Activated T-cell treated with anti-CD3 and anti-CD28 coated beads for 4 hours (primary cell): ENCODE measurements at regions not wholly inside any gene's neighbourhood (a gene's known extent, or its start where the extent isn't known, plus 50 kb on each side); places are given as distances from the start of the nearest gene placed in this dataset.

ENCODE experiments used
- DNase-seq: peaks from one replicate; pipeline ENCODE4 v3.0.0-alpha.2; 2020

- no peak for DNase-seq
These were observed 868.0 kb downstream of the USP25 start for GRCh38 chr21:16597753-16598152.

DNA sequence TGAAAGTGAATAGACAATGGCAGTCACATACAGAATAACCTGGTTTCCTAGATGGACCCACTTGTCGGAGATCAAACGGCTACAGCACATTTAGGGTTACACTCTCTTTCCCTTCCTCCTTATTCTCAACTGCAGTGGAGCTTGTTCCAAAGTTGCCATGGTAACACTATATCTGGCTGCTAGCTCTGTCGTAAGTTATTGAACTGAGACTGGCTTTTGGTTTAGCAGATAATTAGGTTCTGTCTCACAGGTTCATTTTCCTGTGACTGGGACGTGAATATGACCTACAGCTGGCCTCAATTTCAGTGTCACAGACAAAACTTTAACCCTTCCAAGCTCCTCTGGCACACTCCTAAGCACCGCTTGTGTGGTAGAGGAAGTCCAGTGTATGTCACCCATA lies 875.8 kb downstream of the USP25 start:
- DNase-seq: no peak

- DNase-seq: no peak
These were observed 876.5 kb downstream of the USP25 start for GRCh38 chr21:16606271-16606670.

GRCh38 chr21:16608209-16608830 lies 878.5 kb downstream of the USP25 start:
- DNase-seq: no peak

DNA sequence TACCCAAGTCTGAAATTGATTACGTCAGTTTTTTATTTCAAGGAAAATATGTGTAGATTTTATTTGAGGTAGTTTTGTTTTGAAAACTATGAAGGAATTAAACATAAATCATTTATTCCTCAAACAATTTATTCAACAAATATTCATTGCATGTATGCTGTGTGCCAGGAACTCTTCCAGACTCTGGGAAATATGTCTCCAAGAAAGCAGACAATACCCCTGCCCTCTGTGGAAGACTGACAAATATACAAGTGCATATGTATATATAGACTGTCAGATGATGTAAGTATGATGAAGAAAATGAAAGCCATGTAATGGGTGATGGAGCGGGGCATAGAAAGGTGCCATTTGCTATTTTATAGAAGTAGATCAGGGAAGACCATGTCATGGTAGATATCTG lies 889.5 kb downstream of the USP25 start:
- DNase-seq: no peak

DNA sequence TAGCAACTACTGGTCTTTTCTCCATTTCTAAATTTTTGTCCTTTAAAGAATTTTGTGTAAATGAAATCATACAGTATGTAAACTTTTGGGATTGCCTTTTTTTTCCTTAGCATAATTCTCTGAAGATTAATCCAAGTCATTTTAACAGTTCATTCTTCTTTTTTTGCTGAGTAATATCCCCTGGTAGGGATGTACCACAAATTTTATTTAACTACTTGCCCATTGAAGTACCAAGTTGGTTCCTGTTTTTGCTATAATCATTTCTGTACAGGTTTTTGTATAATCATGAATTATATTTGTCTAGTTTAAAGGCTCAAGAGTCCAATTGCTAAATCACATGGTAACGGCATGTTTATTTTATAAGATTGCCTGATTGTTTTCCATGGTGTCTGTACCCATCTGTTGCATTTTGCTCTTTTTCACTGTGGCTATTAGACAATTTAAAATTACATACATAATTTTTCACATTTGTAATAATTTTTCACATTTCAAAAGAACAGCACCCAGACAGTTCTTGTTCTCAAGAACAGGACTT lies 891.1 kb downstream of the USP25 start:
- DNase-seq: no peak

DNA sequence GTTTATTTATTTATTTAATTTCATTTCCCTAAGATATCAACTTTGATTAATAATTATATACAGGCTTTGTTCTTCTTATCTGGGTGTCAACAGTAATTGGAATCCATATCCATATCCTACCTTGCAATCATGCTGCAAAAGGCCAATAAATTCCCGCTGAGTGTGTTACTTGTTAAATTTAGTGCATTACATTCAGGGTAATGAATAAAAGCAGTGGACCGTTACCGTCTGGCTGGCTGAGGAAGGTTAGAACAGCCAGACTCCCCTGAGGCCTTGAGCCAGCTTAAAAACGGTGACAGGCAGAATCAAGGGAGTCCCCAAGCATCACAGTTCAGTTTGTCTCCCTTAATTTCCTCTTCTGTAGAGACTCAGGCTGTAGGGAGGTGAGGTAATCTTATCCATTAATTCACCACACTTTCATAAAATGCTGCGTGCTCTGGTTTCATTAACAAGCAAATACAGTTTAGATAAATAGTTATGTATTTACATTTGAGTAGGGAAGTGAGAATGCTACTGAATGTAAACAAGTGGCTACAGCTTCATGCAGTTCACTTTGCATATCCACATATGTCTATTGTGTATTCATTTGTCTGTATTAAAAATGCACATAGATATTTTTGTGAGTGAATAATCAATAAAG lies 888.2 kb upstream of the CXADR start:
- DNase-seq: no peak

- DNase-seq: no peak
These were observed 887.4 kb upstream of the CXADR start for GRCh38 chr21:16625491-16625890.

GRCh38 chr21:16633831-16634459 lies 878.9 kb upstream of the CXADR start:
- DNase-seq: no peak

DNA sequence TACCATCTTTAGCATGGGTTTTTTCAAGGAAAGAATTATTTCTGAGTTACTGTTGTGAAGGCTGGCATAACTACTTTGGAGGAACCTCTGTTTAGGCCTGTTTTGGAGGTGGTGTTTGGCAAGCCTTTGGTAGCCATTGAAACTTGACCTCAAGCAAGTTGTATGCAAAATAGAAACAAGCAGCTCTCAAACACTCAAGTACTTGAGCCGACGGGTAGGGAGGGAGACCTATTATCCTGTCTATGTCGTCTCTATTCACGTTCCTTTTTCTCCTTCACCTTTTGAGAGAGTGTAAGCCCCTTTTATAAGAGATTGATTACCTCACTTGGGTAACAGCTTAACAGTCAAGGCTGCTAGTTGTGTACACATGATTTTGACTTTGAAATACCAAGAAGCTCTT lies 878.3 kb upstream of the CXADR start:
- DNase-seq: no peak

- DNase-seq: no peak
These were observed 872.4 kb upstream of the CXADR start for GRCh38 chr21:16640297-16641027.

DNA sequence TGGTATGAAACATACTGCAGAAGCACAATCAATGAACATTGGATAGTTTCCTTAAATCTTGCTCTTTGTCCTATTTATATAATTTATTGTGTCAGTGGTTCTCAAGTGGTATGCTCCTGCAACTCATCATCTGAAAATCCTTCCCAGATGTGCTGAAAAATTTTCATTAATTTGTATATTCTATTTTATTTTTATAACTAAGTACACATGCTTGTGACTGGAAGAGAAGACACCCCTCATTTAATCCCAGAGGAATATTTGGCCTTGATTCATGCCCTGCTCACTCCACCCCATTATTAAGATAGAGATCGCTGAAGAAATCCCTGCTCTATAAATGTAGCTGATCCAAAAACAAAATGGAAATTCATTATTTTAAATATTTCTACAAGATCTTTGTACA lies 870.5 kb upstream of the CXADR start:
- DNase-seq: no peak

DNA sequence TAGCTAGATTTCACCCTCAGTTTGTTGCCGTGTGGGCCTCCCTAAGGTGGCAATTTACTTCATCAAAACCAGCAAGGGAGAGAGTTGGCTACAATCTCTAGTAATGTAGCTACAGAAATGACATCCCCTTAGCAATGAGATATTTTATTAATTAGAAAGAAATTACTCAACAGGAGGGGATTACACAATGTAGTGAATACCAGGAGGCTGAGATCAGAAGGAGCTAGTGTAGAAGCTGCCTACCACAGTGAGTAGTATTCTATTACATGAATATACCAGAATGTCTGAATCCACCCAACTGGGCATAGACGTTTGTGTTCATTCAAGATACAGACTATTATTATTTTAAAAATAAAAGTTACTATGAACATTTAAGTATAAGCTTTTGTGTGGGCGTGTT lies 868.2 kb upstream of the CXADR start:
- no peak for DNase-seq

DNA sequence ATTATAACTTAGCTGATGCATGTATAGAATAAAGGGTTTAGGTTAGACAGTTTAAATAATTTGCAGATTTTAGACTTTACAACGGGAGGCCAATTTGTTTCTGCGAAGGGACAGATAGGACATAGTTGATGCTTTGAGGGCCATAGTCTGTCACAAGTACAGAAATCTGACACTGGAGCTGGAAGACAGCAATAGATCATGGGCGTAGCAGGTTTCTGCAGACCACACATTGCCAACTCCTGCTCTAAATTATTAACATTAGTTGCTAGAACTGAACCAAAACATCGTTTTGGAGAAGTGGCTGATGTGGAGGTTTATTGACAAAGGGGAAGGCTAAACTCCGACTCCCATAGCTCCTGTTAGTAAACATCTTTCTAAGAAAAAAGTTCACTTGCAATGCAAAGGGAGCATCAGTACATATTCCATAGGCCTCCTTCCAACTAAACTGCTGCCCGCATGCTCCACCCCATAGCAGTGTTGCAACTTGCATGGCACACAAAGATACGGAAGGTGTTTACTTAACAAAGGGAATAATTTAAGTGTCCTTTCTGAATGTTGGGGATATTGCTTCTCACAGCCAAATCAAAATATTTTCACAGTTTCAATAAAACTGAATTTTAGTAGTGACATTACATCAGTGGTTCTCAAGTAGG lies 862.0 kb upstream of the CXADR start:
- no peak for DNase-seq

- no peak for DNase-seq
These were observed 860.9 kb upstream of the CXADR start for GRCh38 chr21:16651956-16652355.

DNA sequence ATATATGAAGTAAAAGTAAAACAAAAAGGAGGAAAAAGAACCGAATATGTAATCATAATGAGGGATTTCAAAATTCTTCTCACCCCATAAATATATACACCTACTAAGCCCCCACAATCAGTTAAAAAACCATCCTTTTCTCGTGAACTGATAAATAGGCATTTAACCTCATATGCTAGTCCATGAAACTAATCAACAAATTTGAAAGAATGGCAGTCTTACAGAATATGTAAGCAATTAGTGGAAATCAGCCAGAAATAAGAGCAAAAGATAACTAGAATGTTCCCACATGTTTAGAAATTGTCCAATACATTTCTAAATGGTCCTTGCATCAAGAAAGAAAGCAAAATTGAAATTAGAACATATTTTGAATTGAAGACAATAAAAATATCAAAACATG lies 849.4 kb upstream of the CXADR start:
- DNase-seq: no peak

- DNase-seq: no peak
These were observed 845.4 kb upstream of the CXADR start for GRCh38 chr21:16667395-16667794.

GRCh38 chr21:16674949-16675348 lies 837.9 kb upstream of the CXADR start:
- no peak for DNase-seq

DNA sequence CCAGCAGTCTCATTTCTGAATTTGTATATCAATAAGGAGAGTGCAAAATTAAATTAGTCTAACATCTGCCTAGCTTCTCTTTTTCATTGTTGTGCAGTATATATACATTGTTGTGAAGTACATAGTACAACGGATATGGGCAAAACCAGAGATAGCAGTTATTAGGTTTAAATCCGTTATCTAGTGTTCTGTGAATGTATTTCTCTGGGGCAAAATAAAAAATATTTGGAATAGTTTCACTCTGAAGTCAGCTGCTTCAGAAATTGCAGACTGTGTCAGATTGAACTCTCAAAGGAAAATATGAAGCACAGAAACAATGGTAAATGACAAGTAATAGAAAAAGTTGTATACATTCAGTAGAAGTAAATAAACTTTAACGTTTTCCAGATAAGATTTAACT lies 836.5 kb upstream of the CXADR start:
- DNase-seq: no peak

GRCh38 chr21:16678429-16679160 lies 834.2 kb upstream of the CXADR start:
- DNase-seq: no peak

DNA sequence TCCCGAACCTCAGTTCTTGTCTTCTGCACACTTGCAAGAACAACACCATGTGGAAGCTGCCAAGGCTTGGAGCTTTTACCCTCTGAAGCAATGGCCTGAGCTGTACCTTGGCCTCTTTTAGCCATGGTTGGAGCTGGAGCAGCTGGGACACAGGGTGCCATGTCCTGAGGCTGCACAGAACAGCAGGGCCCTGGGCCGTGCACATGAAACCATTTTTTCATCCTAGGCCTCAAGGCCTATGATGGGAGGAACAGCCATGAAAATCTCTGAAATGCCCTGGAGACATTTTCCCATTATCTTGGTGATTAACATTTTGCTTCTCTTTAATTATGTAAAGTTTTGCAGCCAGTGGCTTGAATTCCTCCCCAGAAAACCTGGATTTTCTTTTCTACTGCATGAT lies 817.8 kb upstream of the CXADR start:
- DNase-seq: no peak

DNA sequence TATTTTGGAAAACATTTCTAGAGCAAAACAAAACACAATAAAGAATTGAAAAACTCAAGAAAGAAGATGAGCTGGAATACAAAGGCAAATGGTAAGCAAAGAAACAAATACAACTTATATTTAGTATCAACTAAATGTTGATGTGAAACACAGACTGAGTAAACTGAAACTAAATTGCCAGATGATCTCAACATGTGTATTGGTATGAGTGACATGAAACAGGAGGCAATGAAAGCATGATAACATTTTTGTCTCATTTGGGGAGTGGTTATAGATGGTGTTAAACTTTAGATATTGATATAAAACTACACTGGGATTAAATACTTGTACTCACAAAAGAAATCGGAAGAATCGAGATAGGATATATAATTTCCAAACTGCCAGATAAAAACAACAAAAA lies 805.6 kb upstream of the CXADR start:
- no peak for DNase-seq
